B cell (primary cell): ENCODE measurements at regions not wholly inside any gene's neighbourhood (a gene's known extent, or its start where the extent isn't known, plus 50 kb on each side); places are given as distances from the start of the nearest gene placed in this dataset.

ENCODE experiments used
- ATAC-seq: fragments of 200-7000 bp; cut with Tn5 transposase; one replicate; pipeline ENCODE4 v1.10.0; 2021; ENCODE audit warnings: low read depth, mild to moderate bottlenecking, moderate number of reproducible peaks, moderate library complexity
- CTCF ChIA-PET: fragments of 350-600 bp; sonication (Branson Sonifier 250); formaldehyde crosslinking; loops from one replicate; lab custom pipeline; 2021; ENCODE audit warnings: antibody characterized with exemption, inconsistent platforms; lab: Charles Lee
- POLR2A ChIA-PET: fragments of 350-600 bp; sonication (Branson Sonifier 250); formaldehyde crosslinking; loops from one replicate; lab custom pipeline; 2021; ENCODE audit warnings: antibody characterized with exemption; lab: Charles Lee
- DNase-seq: peaks from one replicate; pipeline ENCODE4 v3.0.0; 2013
- H2AFZ ChIP-seq: 2 replicates; pipeline ENCODE4 v1.6.1; 2012; ENCODE audit warnings: mild to moderate bottlenecking, low read depth, low read length; ENCODE audit not compliant: insufficient read depth, poor library complexity, severe bottlenecking
- H3K27ac ChIP-seq, 2 donors: 1 replicate in 1 of 2; 2 replicates in 1 of 2; pipeline ENCODE4 v1.5.1; 2012 to 2013; ENCODE audit warnings: low read length in 2 of 2, mild to moderate bottlenecking in 2 of 2, moderate library complexity in 1 of 2
- H3K27me3 ChIP-seq, 4 experiments: fragments of 200-600 bp in 1 of 4; sonication (generic) in 1 of 4; replicated peaks in 1 of 4; 1 replicate in 2 of 4; 2 replicates in 2 of 4; pipeline versions ENCODE4 v1.6.1 to v1.7.0; 2013 to 2016; ENCODE audit warnings: low read length in 3 of 4, mild to moderate bottlenecking in 2 of 4, mixed read lengths in 1 of 4, moderate library complexity in 1 of 4; ENCODE audit not compliant: insufficient read depth in 4 of 4, control insufficient read depth in 3 of 4; ENCODE audit errors: control extremely low read depth in 1 of 4
- H3K36me3 ChIP-seq, 2 experiments: replicated peaks in 1 of 2; 1 replicate in 1 of 2; 2 replicates in 1 of 2; pipeline versions ENCODE4 v1.6.1 to v1.7.1; 2013; ENCODE audit warnings: low read length in 1 of 2; ENCODE audit not compliant: insufficient read depth in 2 of 2, control insufficient read depth in 1 of 2; ENCODE audit errors: control extremely low read depth in 1 of 2, extremely low read depth in 1 of 2
- H3K4me1 ChIP-seq, 2 donors: fragments of 200-600 bp in 1 of 2; sonication (generic) in 1 of 2; 1 replicate in 1 of 2; 2 replicates in 1 of 2; pipeline versions ENCODE4 v1.5.1 to v1.6.1; 2013 to 2017; ENCODE audit warnings: low read length in 2 of 2; ENCODE audit not compliant: control insufficient read depth in 2 of 2, insufficient read depth in 2 of 2
- H3K4me2 ChIP-seq: replicated peaks from 2 replicates; pipeline ENCODE3; 2012; ENCODE audit warnings: mild to moderate bottlenecking, low read depth, low read length; ENCODE audit not compliant: poor library complexity, severe bottlenecking
- H3K4me3 ChIP-seq, 5 experiments: fragments of 200-600 bp in 1 of 5; sonication (generic) in 1 of 5; 1 replicate in 3 of 5; 2 replicates in 2 of 5; pipeline versions ENCODE4 v1.5.1 to v1.7.0; 2011 to 2016; ENCODE audit warnings: low read length in 4 of 5, mild to moderate bottlenecking in 4 of 5, low read depth in 2 of 5, control low read depth in 1 of 5, moderate library complexity in 1 of 5; ENCODE audit not compliant: insufficient read depth in 1 of 5; ENCODE audit errors: control extremely low read depth in 1 of 5, extremely low read depth in 1 of 5
- H3K79me2 ChIP-seq: fragments of 200-600 bp; sonication (generic); one replicate; pipeline ENCODE4 v1.6.0; 2016; ENCODE audit warnings: low read length; ENCODE audit not compliant: control insufficient read depth, insufficient read depth
- H3K9ac ChIP-seq: fragments of 200-600 bp; sonication (generic); 2 replicates; pipeline ENCODE4 v1.6.1; 2017; ENCODE audit warnings: mild to moderate bottlenecking, low read length, moderate library complexity
- H3K9me3 ChIP-seq, 3 donors: one replicate each; pipeline versions ENCODE4 v1.6.1 to v1.7.1; 2013; ENCODE audit warnings: low read length in 2 of 3; ENCODE audit not compliant: control insufficient read depth in 2 of 3, insufficient read depth in 1 of 3; ENCODE audit errors: control extremely low read depth in 1 of 3
- H4K20me1 ChIP-seq: 2 replicates; pipeline ENCODE4 v1.6.0; 2012; ENCODE audit warnings: mild to moderate bottlenecking, low read length; ENCODE audit not compliant: insufficient read depth, control insufficient read depth, poor library complexity, severe bottlenecking
- H3K27ac Mint-ChIP-seq: one replicate; pipeline ENCODE4 v1.8.0; 2021; ENCODE audit warnings: mixed read lengths
- H3K27me3 Mint-ChIP-seq: one replicate; pipeline ENCODE4 v1.8.0; 2021; ENCODE audit warnings: mixed read lengths
- H3K4me1 Mint-ChIP-seq: one replicate; pipeline ENCODE4 v1.8.0; 2021; ENCODE audit warnings: mixed read lengths
- H3K4me3 Mint-ChIP-seq: one replicate; pipeline ENCODE4 v1.8.0; 2021; ENCODE audit warnings: mixed read lengths
- H3K9me3 Mint-ChIP-seq: one replicate; pipeline ENCODE4 v1.8.0; 2022; ENCODE audit warnings: mixed read lengths; ENCODE audit not compliant: insufficient read depth
- EZH2 ChIP-seq: IDR thresholded peaks from 2 replicates; pipeline ENCODE4 v1.6.1; 2012; ENCODE audit warnings: borderline replicate concordance, low read depth, mild to moderate bottlenecking, moderate library complexity, low read length; ENCODE audit not compliant: insufficient read depth, poor library complexity, severe bottlenecking
- WGBS: methylation state at CpG from one replicate; pipeline ENCODE4 v1.1.5; 2013; ENCODE audit warnings: missing lambda C conversion rate; ENCODE audit not compliant: insufficient coverage; 5-methylcytosine and 5-hydroxymethylcytosine counted together
- intact Hi-C: fragments of 100-400 bp; cut with micrococcal nuclease; formaldehyde crosslinking; loops from one replicate; pipeline ENCODE4 v1.10.0; 2022
- TF ChIP-seq, protein P1 (sequence below): fragments of 200-600 bp; IDR thresholded peaks from one replicate; pipeline ENCODE4 v1.8.0; 2022; ENCODE audit warnings: antibody characterized with exemption, mild to moderate bottlenecking

DNA sequence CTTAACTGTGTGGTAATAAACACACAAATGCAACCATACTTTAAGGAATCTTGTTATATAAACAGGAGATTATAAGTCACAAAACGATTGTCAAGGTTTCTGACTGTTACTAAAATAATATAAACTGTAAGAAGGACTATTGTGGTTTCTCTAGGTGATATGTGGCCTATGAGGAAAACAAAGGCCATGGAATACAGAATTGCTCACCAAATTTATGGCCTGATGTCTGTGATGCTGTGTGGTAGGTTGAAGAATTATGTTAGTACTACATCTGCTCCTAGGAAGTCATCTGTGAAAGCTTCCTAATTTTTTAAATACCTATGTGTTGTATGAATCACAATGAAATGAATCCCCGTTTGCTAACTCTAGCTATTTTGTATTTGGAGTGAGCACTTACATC, 875.4 kb upstream of the MAP3K7 start:
- no peak overlapping the region for H2AFZ ChIP-seq
- H3K4me1 Mint-ChIP-seq: no peaks in the 10 kb centered on the region
- H3K4me2 ChIP-seq: no peak overlapping the region
- no peaks in the 10 kb centered on the region for H3K36me3 ChIP-seq
- no peaks in the 10 kb centered on the region for H3K9me3 ChIP-seq
- no peak overlapping the region for H3K4me3 Mint-ChIP-seq
- ATAC-seq (no peak), DNase-seq (no peak)
- intact Hi-C loops: no loop called here
- no peaks in the 10 kb centered on the region for H3K27me3 ChIP-seq
- H4K20me1 ChIP-seq: no peaks in the 10 kb centered on the region
- H3K4me3 ChIP-seq: no peak overlapping the region
- ChIA-PET POLR2A (no interaction called here), CTCF (no interaction called here)
- H3K4me1 ChIP-seq: no peaks in the 10 kb centered on the region
- no peak for TF ChIP-seq EZH2
- TF ChIP-seq, protein P1, sequence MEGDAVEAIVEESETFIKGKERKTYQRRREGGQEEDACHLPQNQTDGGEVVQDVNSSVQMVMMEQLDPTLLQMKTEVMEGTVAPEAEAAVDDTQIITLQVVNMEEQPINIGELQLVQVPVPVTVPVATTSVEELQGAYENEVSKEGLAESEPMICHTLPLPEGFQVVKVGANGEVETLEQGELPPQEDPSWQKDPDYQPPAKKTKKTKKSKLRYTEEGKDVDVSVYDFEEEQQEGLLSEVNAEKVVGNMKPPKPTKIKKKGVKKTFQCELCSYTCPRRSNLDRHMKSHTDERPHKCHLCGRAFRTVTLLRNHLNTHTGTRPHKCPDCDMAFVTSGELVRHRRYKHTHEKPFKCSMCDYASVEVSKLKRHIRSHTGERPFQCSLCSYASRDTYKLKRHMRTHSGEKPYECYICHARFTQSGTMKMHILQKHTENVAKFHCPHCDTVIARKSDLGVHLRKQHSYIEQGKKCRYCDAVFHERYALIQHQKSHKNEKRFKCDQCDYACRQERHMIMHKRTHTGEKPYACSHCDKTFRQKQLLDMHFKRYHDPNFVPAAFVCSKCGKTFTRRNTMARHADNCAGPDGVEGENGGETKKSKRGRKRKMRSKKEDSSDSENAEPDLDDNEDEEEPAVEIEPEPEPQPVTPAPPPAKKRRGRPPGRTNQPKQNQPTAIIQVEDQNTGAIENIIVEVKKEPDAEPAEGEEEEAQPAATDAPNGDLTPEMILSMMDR: no peak
- H3K79me2 ChIP-seq: no peaks in the 10 kb centered on the region
- no peaks in the 10 kb centered on the region for H3K9me3 Mint-ChIP-seq
- no CpG with 5 or more reads among the region's 2 CpGs for WGBS
- no peaks in the 10 kb centered on the region for H3K27me3 Mint-ChIP-seq
- no peak overlapping the region for H3K27ac Mint-ChIP-seq
- no peak overlapping the region for H3K9ac ChIP-seq
- H3K27ac ChIP-seq: no peak overlapping the region

DNA sequence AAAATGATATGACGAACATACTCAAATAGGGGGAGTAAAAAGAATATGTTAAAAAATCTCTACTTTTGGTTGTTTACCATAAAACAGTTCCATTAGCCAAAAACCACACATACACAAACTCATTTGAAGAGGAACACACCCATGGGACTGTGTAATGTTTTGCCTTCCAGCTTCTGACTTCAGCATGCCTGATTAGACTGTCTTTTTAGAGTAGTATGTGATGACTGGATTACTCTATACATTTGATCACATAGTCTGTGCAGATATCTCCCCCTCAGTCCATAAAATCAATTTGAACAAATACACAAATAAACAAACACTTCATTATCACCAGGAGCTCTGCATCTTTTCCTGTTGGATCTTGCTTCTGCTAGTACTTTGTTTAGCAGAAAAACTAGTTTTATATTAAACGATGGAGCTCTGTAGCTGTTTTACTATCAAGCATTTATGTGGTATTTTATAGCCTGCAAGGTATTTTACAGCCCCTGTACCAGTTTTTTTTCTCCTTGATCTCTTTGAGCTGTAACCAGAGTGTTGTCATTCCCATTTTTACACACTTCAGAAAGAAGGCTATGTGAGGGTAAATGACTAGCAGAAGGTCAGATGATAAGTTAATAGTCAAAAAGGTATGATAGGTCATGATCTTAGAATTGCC, 866.5 kb upstream of the MAP3K7 start:
- WGBS: no CpG with 5 or more reads among the region's 2 CpGs
- Histone ChIP-seq H3K4me2 (no peak overlapping the region), H3K9ac (no peak overlapping the region), H3K27ac (no peak overlapping the region), H3K9me3 (no peaks in the 10 kb centered on the region), H3K36me3 (no peaks in the 10 kb centered on the region), H2AFZ (no peak overlapping the region), H3K4me3 (no peak overlapping the region), H4K20me1 (no peaks in the 10 kb centered on the region), H3K79me2 (no peaks in the 10 kb centered on the region), H3K4me1 (no peaks in the 10 kb centered on the region), H3K27me3 (no peaks in the 10 kb centered on the region)
- no peak for DNase-seq
- intact Hi-C loops: no loop called here
- H3K27ac Mint-ChIP-seq: no peak overlapping the region
- CTCF ChIA-PET: no interaction called here
- H3K4me1 Mint-ChIP-seq: no peaks in the 10 kb centered on the region
- TF ChIP-seq, protein P1: no peak
- no peak for TF ChIP-seq EZH2
- H3K4me3 Mint-ChIP-seq: no peak overlapping the region
- no peaks in the 10 kb centered on the region for H3K27me3 Mint-ChIP-seq
- POLR2A ChIA-PET: no interaction called here
- no peaks in the 10 kb centered on the region for H3K9me3 Mint-ChIP-seq
- ATAC-seq: no peak
